LNCAP (cell line): ENCODE measurements at regions not wholly inside any gene's neighbourhood (a gene's known extent, or its start where the extent isn't known, plus 50 kb on each side); places are given as distances from the start of the nearest gene placed in this dataset.

ENCODE experiments used
- CTCF ChIP-seq: fragments of 450-650 bp; IDR thresholded peaks from 2 replicates; pipeline ENCODE4 v1.5.1; 2017; ENCODE audit warnings: mild to moderate bottlenecking

- TF ChIP-seq CTCF = no peak
Measured at GRCh38 chr1:214898718-214899117, 183.8 kb upstream of the KCNK2 start.

- no peak for TF ChIP-seq CTCF
Measured at GRCh38 chr1:214899908-214900460, 182.6 kb upstream of the KCNK2 start.

GRCh38 chr1:214900590-214900989 is 181.9 kb upstream of the KCNK2 start:
- TF ChIP-seq CTCF = no peak

GRCh38 chr1:214901718-214902117 is 180.8 kb upstream of the KCNK2 start:
- TF ChIP-seq CTCF = no peak

GRCh38 chr1:214902636-214903320 is 179.8 kb upstream of the KCNK2 start:
- TF ChIP-seq CTCF = no peak

GRCh38 chr1:214912127-214912526 is 170.4 kb upstream of the KCNK2 start:
- TF ChIP-seq CTCF = no peak

- TF ChIP-seq CTCF = no peak
Measured at GRCh38 chr1:214913966-214914365, 168.6 kb upstream of the KCNK2 start.
